Hematopoietic multipotent progenitor cell treated with erythropoietin and hydrocortisone succinate and interleukin-3 and kit ligand, for 15 days (in vitro differentiated cells): ENCODE measurements at regions not wholly inside any gene's neighbourhood (a gene's known extent, or its start where the extent isn't known, plus 50 kb on each side); places are given as distances from the start of the nearest gene placed in this dataset.
A peak's percentile ranks its signal among the peaks of the same experiment; 100 is the strongest.

Experiments
- DNase-seq: peaks from one replicate; pipeline ENCODE4 v3.0.0-alpha.2; 2015; ENCODE audit warnings: low spot score

GRCh38 chr4:138085736-138086305 lies 156.3 kb downstream of the SLC7A11 start:
- DNase-seq: no peak

- no peak for DNase-seq
Observed at GRCh38 chr4:138078751-138079520, 163.2 kb downstream of the SLC7A11 start.

GRCh38 chr4:138078253-138078652 lies 163.9 kb downstream of the SLC7A11 start:
- no peak for DNase-seq

- DNase-seq: no peak
Observed at GRCh38 chr4:138076561-138076960, 165.6 kb downstream of the SLC7A11 start.

- DNase-seq: no peak
Observed at GRCh38 chr4:138070816-138071215, 171.3 kb downstream of the SLC7A11 start.

- no peak for DNase-seq
Observed at GRCh38 chr4:138063581-138063980, 178.6 kb downstream of the SLC7A11 start.

GRCh38 chr4:138062929-138063328 lies 179.2 kb downstream of the SLC7A11 start:
- DNase-seq: no peak

GRCh38 chr4:138056541-138056940 lies 185.6 kb downstream of the SLC7A11 start:
- DNase-seq: no peak

GRCh38 chr4:138055890-138056289 lies 186.3 kb downstream of the SLC7A11 start:
- DNase-seq: no peak

GRCh38 chr4:138053641-138054301 lies 188.4 kb downstream of the SLC7A11 start:
- no peak for DNase-seq

- no peak for DNase-seq
Observed at GRCh38 chr4:138052806-138053632, 189.1 kb downstream of the SLC7A11 start.

GRCh38 chr4:138051157-138051556 lies 191.0 kb downstream of the SLC7A11 start:
- no peak for DNase-seq

- DNase-seq: no peak
Observed at GRCh38 chr4:138050601-138051000, 191.5 kb downstream of the SLC7A11 start.

- no peak for DNase-seq
Observed at GRCh38 chr4:138049355-138049754, 192.8 kb downstream of the SLC7A11 start.

- DNase-seq: no peak
Observed at GRCh38 chr4:138047290-138047689, 194.9 kb downstream of the SLC7A11 start.

- no peak for DNase-seq
Observed at GRCh38 chr4:138045036-138045435, 197.1 kb downstream of the SLC7A11 start.

- no peak for DNase-seq
Observed at GRCh38 chr4:138039010-138039409, 203.1 kb downstream of the SLC7A11 start.

- no peak for DNase-seq
Observed at GRCh38 chr4:138037696-138038095, 204.5 kb downstream of the SLC7A11 start.

- peak; percentile 27 for DNase-seq
Observed at GRCh38 chr4:138035781-138036258, 206.3 kb downstream of the SLC7A11 start.

GRCh38 chr4:138034871-138035270 lies 207.3 kb downstream of the SLC7A11 start:
- no peak for DNase-seq

GRCh38 chr4:138032222-138032621 lies 209.9 kb downstream of the SLC7A11 start:
- no peak for DNase-seq

GRCh38 chr4:138030375-138030774 lies 211.8 kb downstream of the SLC7A11 start:
- DNase-seq: no peak
